CD4-positive, CD25-positive, alpha-beta regulatory T cell (primary cell): ENCODE measurements at regions not wholly inside any gene's neighbourhood (a gene's known extent, or its start where the extent isn't known, plus 50 kb on each side); places are given as distances from the start of the nearest gene placed in this dataset.
A peak's percentile ranks its signal among the peaks of the same experiment; 100 is the strongest.

Experiments
- ATAC-seq, 2 donors: fragments of 150-1000 bp; cut with Tn5 transposase; one replicate each; pipeline ENCODE4 v1.10.0; 2021; ENCODE audit warnings: low read depth in 2 of 2, moderate number of reproducible peaks in 2 of 2, moderate library complexity in 1 of 2
- DNase-seq, 3 donors: peaks; one replicate each; pipeline versions ENCODE4 v3.0.0 to v3.0.0-alpha.2; 2012 to 2022; ENCODE audit warnings: mixed read lengths in 1 of 3
- H3K27ac ChIP-seq: one replicate; pipeline ENCODE4 v1.7.0; 2013; ENCODE audit warnings: mild to moderate bottlenecking, low read length; ENCODE audit not compliant: insufficient read depth, poor library complexity, severe bottlenecking
- H3K27me3 ChIP-seq: one replicate; pipeline ENCODE4 v1.7.0; 2013; ENCODE audit warnings: low read length; ENCODE audit not compliant: control insufficient read depth, insufficient read depth
- H3K36me3 ChIP-seq: one replicate; pipeline ENCODE4 v1.7.0; 2013; ENCODE audit warnings: mild to moderate bottlenecking, low read length, moderate library complexity; ENCODE audit not compliant: control insufficient read depth, insufficient read depth
- H3K4me1 ChIP-seq: 2 replicates; pipeline ENCODE4 v1.7.0; 2013; ENCODE audit warnings: mild to moderate bottlenecking, low read length; ENCODE audit not compliant: insufficient read depth, control insufficient read depth, poor library complexity, severe bottlenecking
- H3K4me3 ChIP-seq: one replicate; pipeline ENCODE4 v1.7.0; 2013; ENCODE audit warnings: low read depth, mild to moderate bottlenecking, low read length, moderate library complexity
- H3K9me3 ChIP-seq, 2 experiments: 1 replicate in 1 of 2; 2 replicates in 1 of 2; pipeline ENCODE4 v1.7.0; 2013; ENCODE audit warnings: low read length in 2 of 2, mild to moderate bottlenecking in 1 of 2, moderate library complexity in 1 of 2; ENCODE audit not compliant: control insufficient read depth in 2 of 2
- H3K27ac Mint-ChIP-seq, 3 donors: one replicate each; pipeline ENCODE4 v1.8.0; 2020 to 2022; ENCODE audit warnings: mild to moderate bottlenecking in 3 of 3, mixed read lengths in 3 of 3, moderate library complexity in 2 of 3
- H3K27me3 Mint-ChIP-seq: one replicate; pipeline ENCODE4 v1.8.0; 2022; ENCODE audit warnings: mild to moderate bottlenecking, mixed read lengths
- H3K36me3 Mint-ChIP-seq: one replicate; pipeline ENCODE4 v1.8.0; 2020; ENCODE audit warnings: mixed read lengths
- H3K4me1 Mint-ChIP-seq, 4 donors: one replicate each; pipeline ENCODE4 v1.8.0; 2020 to 2022; ENCODE audit warnings: mixed read lengths in 4 of 4, mild to moderate bottlenecking in 1 of 4
- H3K4me3 Mint-ChIP-seq, 4 donors: one replicate each; pipeline ENCODE4 v1.8.0; 2020 to 2022; ENCODE audit warnings: mild to moderate bottlenecking in 4 of 4, mixed read lengths in 4 of 4, moderate library complexity in 3 of 4
- H3K9me3 Mint-ChIP-seq, 7 donors: one replicate each; pipeline ENCODE4 v1.8.0; 2020 to 2022; ENCODE audit warnings: mixed read lengths in 7 of 7, mild to moderate bottlenecking in 3 of 7, moderate library complexity in 2 of 7

GRCh38 chr5:133708331-133708850 lies 96.0 kb upstream of the FSTL4 start:
- Histone ChIP-seq H3K4me3 (no peak overlapping the region), H3K4me1 (no peaks in the 10 kb centered on the region), H3K36me3 (no peaks in the 10 kb centered on the region), H3K27me3 (no peaks in the 10 kb centered on the region), H3K9me3 (no peaks in the 10 kb centered on the region), H3K27ac (no peak overlapping the region)
- Mint-ChIP-seq H3K4me1 (no peaks in the 10 kb centered on the region), H3K27me3 (no peaks in the 10 kb centered on the region), H3K4me3 (no peak overlapping the region), H3K27ac (no peak overlapping the region), H3K9me3 (peaks cover 0 to 2% (median 0%) of the 10 kb centered on the region in 7 donors), H3K36me3 (no peaks in the 10 kb centered on the region)
- ATAC-seq (no peak), DNase-seq (no peak)

- no peak overlapping the region for H3K27ac ChIP-seq
- Mint-ChIP-seq H3K36me3 (no peaks in the 10 kb centered on the region), H3K27ac (no peak overlapping the region), H3K4me3 (no peak overlapping the region), H3K27me3 (no peaks in the 10 kb centered on the region), H3K4me1 (no peaks in the 10 kb centered on the region), H3K9me3 (peaks cover 0 to 2% (median 0%) of the 10 kb centered on the region in 7 donors)
- no peak for ATAC-seq
- DNase-seq = no peak
- H3K4me3 ChIP-seq = no peak overlapping the region
- no peaks in the 10 kb centered on the region for H3K4me1 ChIP-seq
- H3K9me3 ChIP-seq = no peaks in the 10 kb centered on the region
- H3K27me3 ChIP-seq = no peaks in the 10 kb centered on the region
- no peaks in the 10 kb centered on the region for H3K36me3 ChIP-seq
Observed at GRCh38 chr5:133707629-133708028, 95.3 kb upstream of the FSTL4 start.

- Histone ChIP-seq H3K36me3 (no peaks in the 10 kb centered on the region), H3K4me3 (no peak overlapping the region), H3K27ac (no peak overlapping the region), H3K4me1 (no peaks in the 10 kb centered on the region), H3K9me3 (no peaks in the 10 kb centered on the region), H3K27me3 (no peaks in the 10 kb centered on the region)
- Mint-ChIP-seq H3K4me1 (no peaks in the 10 kb centered on the region), H3K4me3 (no peak overlapping the region), H3K36me3 (no peaks in the 10 kb centered on the region), H3K9me3 (peaks cover 0 to 2% (median 0%) of the 10 kb centered on the region in 7 donors), H3K27me3 (no peaks in the 10 kb centered on the region), H3K27ac (peak overlapping the region in 1 of 3 donors; percentile 65)
- ATAC-seq (no peak), DNase-seq (no peak)
Observed at GRCh38 chr5:133706506-133707430, 94.4 kb upstream of the FSTL4 start.

- H3K9me3 Mint-ChIP-seq = peaks cover 0 to 2% (median 0%) of the 10 kb centered on the region in 7 donors
- Histone ChIP-seq H3K27me3 (no peaks in the 10 kb centered on the region), H3K9me3 (no peaks in the 10 kb centered on the region), H3K4me1 (no peaks in the 10 kb centered on the region), H3K27ac (no peak overlapping the region), H3K4me3 (no peak overlapping the region), H3K36me3 (no peaks in the 10 kb centered on the region)
- ATAC-seq (no peak), DNase-seq (no peak)
- no peaks in the 10 kb centered on the region for H3K27me3 Mint-ChIP-seq
- no peak overlapping the region for H3K4me3 Mint-ChIP-seq
- no peak overlapping the region for H3K27ac Mint-ChIP-seq
- no peaks in the 10 kb centered on the region for H3K36me3 Mint-ChIP-seq
- H3K4me1 Mint-ChIP-seq = peaks cover 0 to under 1% (median 0%) of the 10 kb centered on the region in 4 donors
Observed at GRCh38 chr5:133705331-133705730, 93.0 kb upstream of the FSTL4 start.

GRCh38 chr5:133704411-133704810 lies 92.1 kb upstream of the FSTL4 start:
- H3K9me3 ChIP-seq = no peaks in the 10 kb centered on the region
- no peaks in the 10 kb centered on the region for H3K4me1 ChIP-seq
- no peaks in the 10 kb centered on the region for H3K36me3 ChIP-seq
- DNase-seq (no peak), ATAC-seq (no peak)
- H3K27me3 ChIP-seq = no peaks in the 10 kb centered on the region
- H3K4me3 Mint-ChIP-seq = no peak overlapping the region
- H3K27ac ChIP-seq = no peak overlapping the region
- H3K4me1 Mint-ChIP-seq = peaks cover 0 to 2% (median 0%) of the 10 kb centered on the region in 4 donors
- H3K4me3 ChIP-seq = no peak overlapping the region
- H3K36me3 Mint-ChIP-seq = no peaks in the 10 kb centered on the region
- no peaks in the 10 kb centered on the region for H3K27me3 Mint-ChIP-seq
- H3K9me3 Mint-ChIP-seq = peaks cover 0 to 2% (median 0%) of the 10 kb centered on the region in 7 donors
- H3K27ac Mint-ChIP-seq = no peak overlapping the region

- H3K27ac ChIP-seq = no peak overlapping the region
- Mint-ChIP-seq H3K27me3 (no peaks in the 10 kb centered on the region), H3K9me3 (peaks cover 0 to 2% (median 0%) of the 10 kb centered on the region in 7 donors), H3K4me3 (no peak overlapping the region), H3K4me1 (peaks cover 0 to 4% (median 0%) of the 10 kb centered on the region in 4 donors), H3K27ac (no peak overlapping the region), H3K36me3 (no peaks in the 10 kb centered on the region)
- H3K4me1 ChIP-seq = no peaks in the 10 kb centered on the region
- DNase-seq (no peak), ATAC-seq (no peak)
- no peak overlapping the region for H3K4me3 ChIP-seq
- H3K27me3 ChIP-seq = no peaks in the 10 kb centered on the region
- no peaks in the 10 kb centered on the region for H3K36me3 ChIP-seq
- H3K9me3 ChIP-seq = no peaks in the 10 kb centered on the region
Observed at GRCh38 chr5:133703935-133704334, 91.6 kb upstream of the FSTL4 start.

GRCh38 chr5:133702791-133703770 lies 90.7 kb upstream of the FSTL4 start:
- Mint-ChIP-seq H3K9me3 (peaks cover 0 to 2% (median 0%) of the 10 kb centered on the region in 7 donors), H3K27ac (peak overlapping the region in 1 of 3 donors; percentile 34), H3K36me3 (no peaks in the 10 kb centered on the region)

More at GRCh38 chr5:133702791-133703770, 90.7 kb upstream of the FSTL4 start:
- Histone ChIP-seq H3K9me3 (no peaks in the 10 kb centered on the region), H3K4me3 (no peak overlapping the region), H3K4me1 (no peaks in the 10 kb centered on the region), H3K27ac (no peak overlapping the region), H3K27me3 (no peaks in the 10 kb centered on the region), H3K36me3 (no peaks in the 10 kb centered on the region)
- no peak for ATAC-seq
- DNase-seq = no peak
- no peak overlapping the region for H3K4me3 Mint-ChIP-seq
- peaks cover 0 to 6% (median 0%) of the 10 kb centered on the region in 4 donors for H3K4me1 Mint-ChIP-seq
- no peaks in the 10 kb centered on the region for H3K27me3 Mint-ChIP-seq
